ENCODE measurements at regions not wholly inside any gene's neighbourhood (a gene's known extent, or its start where the extent isn't known, plus 50 kb on each side); places are given as distances from the start of the nearest gene placed in this dataset.

- TF ChIP-seq PAXIP1 (CRISPR knock-in tag; conservative IDR thresholded peaks at IDR 0.05) (peak; percentile 92), MEIS2 (CRISPR knock-in tag; IDR thresholded peaks at IDR 0.05) (no peak), RFX3 (CRISPR knock-in tag; IDR thresholded peaks at IDR 0.05) (no peak), ZNF572 (CRISPR knock-in tag; IDR thresholded peaks at IDR 0.05) (no peak), SALL1 (CRISPR knock-in tag; IDR thresholded peaks at IDR 0.05) (peak; percentile 50; the same call in 1 of the 2 replicates), ZNF776 (CRISPR knock-in tag; IDR thresholded peaks at IDR 0.05) (no peak), ELF4 (CRISPR knock-in tag; IDR thresholded peaks at IDR 0.05; ENCODE audit: borderline replicate concordance) (0 out of 2 replicates have a peak, but pooled peaks have one; percentile 40), KLF15 (CRISPR knock-in tag; IDR thresholded peaks at IDR 0.05; ENCODE audit: borderline replicate concordance) (no peak), NFYB (CRISPR knock-in tag; IDR thresholded peaks at IDR 0.05) (no peak), HDAC2 (CRISPR knock-in tag; IDR thresholded peaks at IDR 0.05) (peak; percentile 54; the same call in 1 of the 2 replicates), RXRB (CRISPR knock-in tag; IDR thresholded peaks at IDR 0.05; ENCODE audit: borderline replicate concordance) (peak; percentile 40; the same call in 1 of the 2 replicates), KDM3A (CRISPR knock-in tag; IDR thresholded peaks at IDR 0.05; ENCODE audit: low read depth) (no peak), ZNF747 (CRISPR knock-in tag; IDR thresholded peaks at IDR 0.05; ENCODE audit: borderline replicate concordance) (no peak), SYNCRIP (IDR thresholded peaks at IDR 0.05; ENCODE audit: insufficient read depth, low read depth, low read length) (no peak), ZNF552 (CRISPR knock-in tag; IDR thresholded peaks at IDR 0.05; ENCODE audit: borderline replicate concordance) (no peak), SNAI1 (CRISPR knock-in tag; IDR thresholded peaks at IDR 0.05; ENCODE audit: borderline replicate concordance) (no peak), SOX5 (CRISPR knock-in tag; IDR thresholded peaks at IDR 0.05; ENCODE audit: borderline replicate concordance) (peak; percentile 54; the same call in 1 of the 2 replicates), RFXAP (CRISPR knock-in tag; IDR thresholded peaks at IDR 0.05; ENCODE audit: borderline replicate concordance) (no peak)
- TF ChIP-seq, protein P1, sequence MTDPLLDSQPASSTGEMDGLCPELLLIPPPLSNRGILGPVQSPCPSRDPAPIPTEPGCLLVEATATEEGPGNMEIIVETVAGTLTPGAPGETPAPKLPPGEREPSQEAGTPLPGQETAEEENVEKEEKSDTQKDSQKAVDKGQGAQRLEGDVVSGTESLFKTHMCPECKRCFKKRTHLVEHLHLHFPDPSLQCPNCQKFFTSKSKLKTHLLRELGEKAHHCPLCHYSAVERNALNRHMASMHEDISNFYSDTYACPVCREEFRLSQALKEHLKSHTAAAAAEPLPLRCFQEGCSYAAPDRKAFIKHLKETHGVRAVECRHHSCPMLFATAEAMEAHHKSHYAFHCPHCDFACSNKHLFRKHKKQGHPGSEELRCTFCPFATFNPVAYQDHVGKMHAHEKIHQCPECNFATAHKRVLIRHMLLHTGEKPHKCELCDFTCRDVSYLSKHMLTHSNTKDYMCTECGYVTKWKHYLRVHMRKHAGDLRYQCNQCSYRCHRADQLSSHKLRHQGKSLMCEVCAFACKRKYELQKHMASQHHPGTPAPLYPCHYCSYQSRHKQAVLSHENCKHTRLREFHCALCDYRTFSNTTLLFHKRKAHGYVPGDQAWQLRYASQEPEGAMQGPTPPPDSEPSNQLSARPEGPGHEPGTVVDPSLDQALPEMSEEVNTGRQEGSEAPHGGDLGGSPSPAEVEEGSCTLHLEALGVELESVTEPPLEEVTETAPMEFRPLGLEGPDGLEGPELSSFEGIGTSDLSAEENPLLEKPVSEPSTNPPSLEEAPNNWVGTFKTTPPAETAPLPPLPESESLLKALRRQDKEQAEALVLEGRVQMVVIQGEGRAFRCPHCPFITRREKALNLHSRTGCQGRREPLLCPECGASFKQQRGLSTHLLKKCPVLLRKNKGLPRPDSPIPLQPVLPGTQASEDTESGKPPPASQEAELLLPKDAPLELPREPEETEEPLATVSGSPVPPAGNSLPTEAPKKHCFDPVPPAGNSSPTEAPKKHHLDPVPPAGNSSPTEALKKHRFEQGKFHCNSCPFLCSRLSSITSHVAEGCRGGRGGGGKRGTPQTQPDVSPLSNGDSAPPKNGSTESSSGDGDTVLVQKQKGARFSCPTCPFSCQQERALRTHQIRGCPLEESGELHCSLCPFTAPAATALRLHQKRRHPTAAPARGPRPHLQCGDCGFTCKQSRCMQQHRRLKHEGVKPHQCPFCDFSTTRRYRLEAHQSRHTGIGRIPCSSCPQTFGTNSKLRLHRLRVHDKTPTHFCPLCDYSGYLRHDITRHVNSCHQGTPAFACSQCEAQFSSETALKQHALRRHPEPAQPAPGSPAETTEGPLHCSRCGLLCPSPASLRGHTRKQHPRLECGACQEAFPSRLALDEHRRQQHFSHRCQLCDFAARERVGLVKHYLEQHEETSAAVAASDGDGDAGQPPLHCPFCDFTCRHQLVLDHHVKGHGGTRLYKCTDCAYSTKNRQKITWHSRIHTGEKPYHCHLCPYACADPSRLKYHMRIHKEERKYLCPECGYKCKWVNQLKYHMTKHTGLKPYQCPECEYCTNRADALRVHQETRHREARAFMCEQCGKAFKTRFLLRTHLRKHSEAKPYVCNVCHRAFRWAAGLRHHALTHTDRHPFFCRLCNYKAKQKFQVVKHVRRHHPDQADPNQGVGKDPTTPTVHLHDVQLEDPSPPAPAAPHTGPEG (CRISPR knock-in tag; IDR thresholded peaks at IDR 0.05): no peak
Measured at GRCh38 chr12:27898022-27898421, 74.5 kb downstream of the PTHLH start (continued).

All from HepG2 (cell line).